ENCODE measurements at regions not wholly inside any gene's neighbourhood (a gene's known extent, or its start where the extent isn't known, plus 50 kb on each side); places are given as distances from the start of the nearest gene placed in this dataset.

DNA sequence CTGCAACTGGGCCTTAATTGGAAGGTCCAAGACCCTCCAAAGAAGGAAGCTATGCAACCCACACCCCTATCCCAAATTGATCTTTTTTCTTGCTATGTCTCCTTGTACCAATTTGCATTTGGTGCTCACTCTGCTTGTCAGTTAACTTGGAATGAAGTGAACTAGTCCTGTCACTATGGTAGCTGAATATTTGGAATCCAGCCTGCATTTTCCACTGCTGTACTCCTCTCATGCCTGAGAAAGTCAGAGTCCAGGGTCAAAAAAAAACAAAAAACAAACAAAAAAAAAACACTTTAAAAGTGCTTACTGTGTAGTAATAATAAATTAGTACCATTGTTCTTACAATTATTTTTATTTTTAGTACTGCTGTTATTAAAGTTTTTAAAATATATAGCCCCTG lies 462.8 kb upstream of the SLC8A1 start:
- no peak for TF ChIP-seq POLR2A (IDR thresholded peaks at IDR 0.05)
- TF ChIP-seq, protein P1, sequence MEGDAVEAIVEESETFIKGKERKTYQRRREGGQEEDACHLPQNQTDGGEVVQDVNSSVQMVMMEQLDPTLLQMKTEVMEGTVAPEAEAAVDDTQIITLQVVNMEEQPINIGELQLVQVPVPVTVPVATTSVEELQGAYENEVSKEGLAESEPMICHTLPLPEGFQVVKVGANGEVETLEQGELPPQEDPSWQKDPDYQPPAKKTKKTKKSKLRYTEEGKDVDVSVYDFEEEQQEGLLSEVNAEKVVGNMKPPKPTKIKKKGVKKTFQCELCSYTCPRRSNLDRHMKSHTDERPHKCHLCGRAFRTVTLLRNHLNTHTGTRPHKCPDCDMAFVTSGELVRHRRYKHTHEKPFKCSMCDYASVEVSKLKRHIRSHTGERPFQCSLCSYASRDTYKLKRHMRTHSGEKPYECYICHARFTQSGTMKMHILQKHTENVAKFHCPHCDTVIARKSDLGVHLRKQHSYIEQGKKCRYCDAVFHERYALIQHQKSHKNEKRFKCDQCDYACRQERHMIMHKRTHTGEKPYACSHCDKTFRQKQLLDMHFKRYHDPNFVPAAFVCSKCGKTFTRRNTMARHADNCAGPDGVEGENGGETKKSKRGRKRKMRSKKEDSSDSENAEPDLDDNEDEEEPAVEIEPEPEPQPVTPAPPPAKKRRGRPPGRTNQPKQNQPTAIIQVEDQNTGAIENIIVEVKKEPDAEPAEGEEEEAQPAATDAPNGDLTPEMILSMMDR (IDR thresholded peaks at IDR 0.05 in 8 of 11, conservative IDR thresholded peaks at IDR 0.05 in 3 of 11): no peak
- no peak for TF ChIP-seq POLR2AphosphoS5 (IDR thresholded peaks at IDR 0.05)
